GM23338 (cell line): ENCODE measurements at regions not wholly inside any gene's neighbourhood (a gene's known extent, or its start where the extent isn't known, plus 50 kb on each side); places are given as distances from the start of the nearest gene placed in this dataset.
A peak's percentile ranks its signal among the peaks of the same experiment; 100 is the strongest.

Source experiments
- ATAC-seq: fragments of 200-7000 bp; cut with Tn5 transposase; 3 replicates; pipeline ENCODE4 v1.9.1; 2020
- DNase-seq: peaks from one replicate; pipeline ENCODE4 v3.0.0-alpha.2; 2015; ENCODE audit warnings: low spot score
- H2AFZ ChIP-seq: fragments of 200-600 bp; sonication (generic); 2 replicates; pipeline ENCODE4 v1.8.0; 2016; ENCODE audit warnings: antibody characterized with exemption, mild to moderate bottlenecking, moderate library complexity
- H3F3A ChIP-seq: fragments of 200-600 bp; sonication (generic); replicated peaks from 2 replicates; pipeline ENCODE4 v1.8.0; 2017; ENCODE audit warnings: antibody characterized with exemption, mixed run types, low read depth
- H3K27ac ChIP-seq: fragments of 200-600 bp; sonication (generic); 2 replicates; pipeline ENCODE4 v1.6.1; 2016; ENCODE audit warnings: low read depth
- H3K27me3 ChIP-seq: fragments of 200-600 bp; sonication (generic); 2 replicates; pipeline ENCODE4 v1.8.0; 2016; ENCODE audit warnings: mild to moderate bottlenecking, mixed run types, moderate library complexity; ENCODE audit not compliant: insufficient read depth
- H3K36me3 ChIP-seq: fragments of 200-600 bp; sonication (generic); 2 replicates; pipeline ENCODE4 v1.8.0; 2016; ENCODE audit warnings: mild to moderate bottlenecking; ENCODE audit not compliant: insufficient read depth
- H3K4me1 ChIP-seq: fragments of 200-600 bp; sonication (generic); 2 replicates; pipeline ENCODE4 v1.8.0; 2016; ENCODE audit warnings: mild to moderate bottlenecking, moderate library complexity; ENCODE audit not compliant: insufficient read depth
- H3K4me2 ChIP-seq: fragments of 200-600 bp; sonication (generic); 2 replicates; pipeline ENCODE4 v1.7.1; 2017; ENCODE audit warnings: mixed run types
- H3K4me3 ChIP-seq: fragments of 200-600 bp; sonication (generic); 2 replicates; pipeline ENCODE4 v1.6.1; 2016; ENCODE audit warnings: mixed run types
- H3K79me2 ChIP-seq: fragments of 200-600 bp; sonication (generic); replicated peaks from 2 replicates; pipeline ENCODE4 v1.8.0; 2017; ENCODE audit warnings: mild to moderate bottlenecking; ENCODE audit not compliant: insufficient read depth
- H3K9me2 ChIP-seq: fragments of 200-600 bp; sonication (generic); 2 replicates; pipeline ENCODE4 v1.8.0; 2017; ENCODE audit not compliant: insufficient read depth
- H4K20me1 ChIP-seq: fragments of 200-600 bp; sonication (generic); replicated peaks from 2 replicates; pipeline ENCODE4 v1.8.0; 2017; ENCODE audit warnings: mild to moderate bottlenecking; ENCODE audit not compliant: insufficient read depth
- H3K27ac Mint-ChIP-seq: 2 replicates; pipeline ENCODE4 v1.8.0; 2020; ENCODE audit warnings: inconsistent platforms, mild to moderate bottlenecking, moderate library complexity, mixed read lengths
- H3K27me3 Mint-ChIP-seq: 3 replicates; pipeline ENCODE4 v1.8.0; 2022; ENCODE audit warnings: low read depth, mild to moderate bottlenecking, moderate library complexity, mixed read lengths, inconsistent platforms; ENCODE audit not compliant: insufficient read depth, poor library complexity
- H3K36me3 Mint-ChIP-seq: 3 replicates; pipeline ENCODE4 v1.8.0; 2021; ENCODE audit warnings: low read depth, mild to moderate bottlenecking, inconsistent platforms, moderate library complexity, mixed read lengths
- H3K4me1 Mint-ChIP-seq: 3 replicates; pipeline ENCODE4 v1.8.0; 2020; ENCODE audit warnings: mild to moderate bottlenecking, inconsistent platforms, mixed read lengths
- H3K4me3 Mint-ChIP-seq: 3 replicates; pipeline ENCODE4 v1.8.0; 2021; ENCODE audit warnings: moderate library complexity, mild to moderate bottlenecking, inconsistent platforms, mixed read lengths
- H3K9me3 Mint-ChIP-seq: 3 replicates; pipeline ENCODE4 v1.8.0; 2020; ENCODE audit warnings: moderate library complexity, mild to moderate bottlenecking, inconsistent platforms, mixed read lengths
- CREB1 ChIP-seq: fragments of 250-450 bp; sonication (Bioruptor Pico); IDR thresholded peaks from 2 replicates; pipeline ENCODE4 v1.5.0; 2020; ENCODE audit warnings: low read depth, mild to moderate bottlenecking, moderate library complexity
- EZH2 ChIP-seq: fragments of 200-600 bp; sonication (generic); IDR thresholded peaks from one replicate; pipeline ENCODE4 v1.8.0; 2017; ENCODE audit warnings: antibody characterized with exemption, mild to moderate bottlenecking, low read depth; ENCODE audit not compliant: unreplicated experiment
- EZH2phosphoT487 ChIP-seq: fragments of 200-600 bp; sonication (generic); IDR thresholded peaks from one replicate; pipeline ENCODE4 v1.8.1; 2018; ENCODE audit warnings: antibody characterized with exemption; ENCODE audit not compliant: unreplicated experiment
- JUNB ChIP-seq: IDR thresholded peaks from one replicate; pipeline ENCODE4 v1.6.1; 2016; ENCODE audit warnings: antibody characterized with exemption; ENCODE audit not compliant: unreplicated experiment
- REST ChIP-seq: IDR thresholded peaks from one replicate; pipeline ENCODE4 v1.6.1; 2018; ENCODE audit warnings: antibody characterized with exemption; ENCODE audit not compliant: unreplicated experiment
- STAT1 ChIP-seq: IDR thresholded peaks from one replicate; pipeline ENCODE4 v1.6.1; 2016; ENCODE audit warnings: antibody characterized with exemption; ENCODE audit not compliant: unreplicated experiment
- ZNF462 ChIP-seq: fragments of 250-450 bp; sonication (Bioruptor Pico); IDR thresholded peaks from 2 replicates; pipeline ENCODE4 v1.5.0; 2020; ENCODE audit warnings: mild to moderate bottlenecking, moderate library complexity

- TF ChIP-seq REST, result no peak
These were observed 478.9 kb upstream of the TBL1XR1 start (continued) for GRCh38 chr3:177676148-177676547.

- H3K9me3 Mint-ChIP-seq, result no peaks in the 10 kb centered on the region; the same call in 2 of the 3 replicates
- H3K27ac ChIP-seq, result no peak overlapping the region
- DNase-seq (no peak), ATAC-seq (no peak)
- no peak overlapping the region for H3K4me3 ChIP-seq
- no peaks in the 10 kb centered on the region for H3F3A ChIP-seq
- 0 out of 2 replicates have a peak overlapping the region, but pooled peaks have one; percentile 39 for H2AFZ ChIP-seq
- no peak overlapping the region for H3K4me2 ChIP-seq
- TF ChIP-seq CREB1 (CRISPR knock-in tag), result no peak
- H3K36me3 ChIP-seq, result no peaks in the 10 kb centered on the region
- no peaks in the 10 kb centered on the region for H3K79me2 ChIP-seq
- H3K27ac Mint-ChIP-seq, result no peak overlapping the region
- H3K27me3 ChIP-seq, result no peaks in the 10 kb centered on the region
- H3K9me2 ChIP-seq, result 0 out of 2 replicates have a peak, but pooled peaks cover 2% of the 10 kb centered on the region
- H3K4me3 Mint-ChIP-seq, result no peak overlapping the region
- peaks cover 9% of the 10 kb centered on the region for H3K4me1 Mint-ChIP-seq
- H3K36me3 Mint-ChIP-seq, result no peaks in the 10 kb centered on the region
- H3K27me3 Mint-ChIP-seq, result peaks cover 3% of the 10 kb centered on the region
- no peaks in the 10 kb centered on the region for H3K4me1 ChIP-seq
- no peaks in the 10 kb centered on the region for H4K20me1 ChIP-seq
These were observed 479.8 kb upstream of the TBL1XR1 start for GRCh38 chr3:177676947-177677587.

GRCh38 chr3:177679568-177680471 is 482.5 kb upstream of the TBL1XR1 start:
- Histone ChIP-seq H3K36me3 (no peaks in the 10 kb centered on the region), H3K4me2 (no peak overlapping the region), H3K27me3 (no peaks in the 10 kb centered on the region), H4K20me1 (no peaks in the 10 kb centered on the region), H3K79me2 (no peaks in the 10 kb centered on the region), H2AFZ (0 out of 2 replicates have a peak overlapping the region, but pooled peaks have one; percentile 29), H3K27ac (no peak overlapping the region), H3F3A (no peaks in the 10 kb centered on the region), H3K9me2 (0 out of 2 replicates have a peak, but pooled peaks cover 2% of the 10 kb centered on the region), H3K4me1 (0 out of 2 replicates have a peak, but pooled peaks cover 8% of the 10 kb centered on the region), H3K4me3 (no peak overlapping the region)
- Mint-ChIP-seq H3K36me3 (no peaks in the 10 kb centered on the region), H3K9me3 (no peaks in the 10 kb centered on the region; the same call in 2 of the 3 replicates), H3K4me1 (peaks cover 21% of the 10 kb centered on the region), H3K4me3 (no peak overlapping the region), H3K27me3 (peaks cover 4% of the 10 kb centered on the region), H3K27ac (no peak overlapping the region)
- DNase-seq (no peak), ATAC-seq (no peak)
- no peak for TF ChIP-seq JUNB
- TF ChIP-seq EZH2, result no peak
- no peak for TF ChIP-seq STAT1
- no peak for TF ChIP-seq ZNF462 (CRISPR knock-in tag)
- no peak for TF ChIP-seq EZH2phosphoT487
